HG02885 (cell line): ENCODE measurements at regions not wholly inside any gene's neighbourhood (a gene's known extent, or its start where the extent isn't known, plus 50 kb on each side); places are given as distances from the start of the nearest gene placed in this dataset.
"Not testable (repeated sequence)": the region's sequence is repeated elsewhere in the genome, so short reads cannot be mapped to it uniquely, and the experiment has no call there.

Source experiments
- ATAC-seq: cut with Tn5 transposase; IDR thresholded peaks from one replicate; pipeline ENCODE4 v1.9.1; 2021; ENCODE audit warnings: mild to moderate bottlenecking; ENCODE audit not compliant: unreplicated experiment, poor library complexity

DNA sequence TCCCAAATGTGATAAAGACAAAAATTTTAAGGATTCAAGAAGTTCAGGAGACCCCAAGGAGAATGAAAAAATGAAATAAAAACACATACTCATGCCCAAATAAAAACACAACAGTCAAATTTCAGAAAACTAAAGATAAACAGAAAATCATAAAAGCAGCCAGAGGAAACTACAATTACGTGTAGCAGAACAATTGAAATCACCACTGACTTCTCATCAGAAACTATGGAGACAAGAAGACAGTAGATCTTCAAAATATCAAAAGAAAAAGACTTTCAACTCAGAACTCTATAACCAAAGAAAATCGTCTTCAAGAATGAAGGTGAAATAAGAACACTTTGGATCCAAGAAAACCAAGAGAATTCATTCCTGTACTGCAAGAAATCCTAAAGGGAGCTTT lies 54.9 kb downstream of the DIO3 start:
- no peak for ATAC-seq

DNA sequence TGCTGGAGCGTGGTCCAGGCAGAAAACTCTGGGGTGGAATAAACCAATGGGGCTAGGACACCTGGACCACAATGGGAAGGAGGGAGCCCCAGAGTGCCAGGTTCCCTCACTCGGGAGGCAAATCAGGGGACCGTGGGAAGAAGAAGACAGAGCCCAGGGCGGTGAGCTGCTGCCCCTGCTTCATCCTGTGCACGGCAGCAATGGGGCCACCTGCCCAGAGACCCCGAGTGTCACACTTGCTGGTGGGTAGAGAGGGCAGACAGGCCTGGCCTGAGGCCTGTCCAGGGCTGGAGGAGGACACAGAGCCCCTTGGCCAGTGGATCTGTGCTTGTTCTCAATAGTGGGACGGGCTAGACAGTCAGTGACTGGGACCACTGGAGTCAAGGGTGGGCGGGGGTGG lies 58.2 kb downstream of the DIO3 start:
- ATAC-seq = no peak

DNA sequence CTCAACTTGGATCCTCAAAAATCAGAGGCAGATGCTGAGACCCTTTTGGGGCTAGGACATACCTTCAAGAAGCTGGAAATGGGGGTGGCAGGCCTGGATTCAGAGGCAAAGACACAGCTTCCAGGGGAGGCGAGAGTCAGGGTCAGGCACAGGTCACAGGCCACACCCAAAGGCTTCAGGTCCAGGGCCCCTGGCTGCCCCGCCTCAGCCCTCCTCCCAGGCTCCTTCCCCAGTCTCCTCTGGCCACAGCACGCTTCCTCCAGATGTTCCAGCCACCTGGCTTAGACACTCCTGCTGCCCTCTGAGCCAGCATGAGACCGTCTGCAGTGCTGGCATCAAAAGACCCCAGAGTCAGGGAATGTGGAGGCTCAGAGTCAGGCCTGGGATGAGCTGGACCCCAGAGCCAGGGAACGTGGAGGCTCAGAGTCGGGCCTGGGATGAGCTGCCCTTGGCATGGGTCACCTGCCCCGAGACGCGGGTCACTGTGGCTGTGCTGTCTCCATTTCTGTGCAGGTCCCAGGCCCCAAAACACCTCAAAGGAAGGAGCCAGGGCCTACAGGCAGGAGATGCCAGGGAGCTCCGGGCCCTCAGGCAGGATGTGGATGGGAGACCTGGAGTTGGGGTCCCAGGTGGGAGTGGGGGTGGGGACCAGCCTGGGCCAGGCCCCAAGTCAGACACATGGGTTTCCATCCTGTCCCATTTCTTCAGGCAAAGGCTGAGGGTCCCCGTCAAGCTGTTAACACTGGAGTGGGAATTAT lies 58.9 kb downstream of the DIO3 start:
- ATAC-seq = no peak

DNA sequence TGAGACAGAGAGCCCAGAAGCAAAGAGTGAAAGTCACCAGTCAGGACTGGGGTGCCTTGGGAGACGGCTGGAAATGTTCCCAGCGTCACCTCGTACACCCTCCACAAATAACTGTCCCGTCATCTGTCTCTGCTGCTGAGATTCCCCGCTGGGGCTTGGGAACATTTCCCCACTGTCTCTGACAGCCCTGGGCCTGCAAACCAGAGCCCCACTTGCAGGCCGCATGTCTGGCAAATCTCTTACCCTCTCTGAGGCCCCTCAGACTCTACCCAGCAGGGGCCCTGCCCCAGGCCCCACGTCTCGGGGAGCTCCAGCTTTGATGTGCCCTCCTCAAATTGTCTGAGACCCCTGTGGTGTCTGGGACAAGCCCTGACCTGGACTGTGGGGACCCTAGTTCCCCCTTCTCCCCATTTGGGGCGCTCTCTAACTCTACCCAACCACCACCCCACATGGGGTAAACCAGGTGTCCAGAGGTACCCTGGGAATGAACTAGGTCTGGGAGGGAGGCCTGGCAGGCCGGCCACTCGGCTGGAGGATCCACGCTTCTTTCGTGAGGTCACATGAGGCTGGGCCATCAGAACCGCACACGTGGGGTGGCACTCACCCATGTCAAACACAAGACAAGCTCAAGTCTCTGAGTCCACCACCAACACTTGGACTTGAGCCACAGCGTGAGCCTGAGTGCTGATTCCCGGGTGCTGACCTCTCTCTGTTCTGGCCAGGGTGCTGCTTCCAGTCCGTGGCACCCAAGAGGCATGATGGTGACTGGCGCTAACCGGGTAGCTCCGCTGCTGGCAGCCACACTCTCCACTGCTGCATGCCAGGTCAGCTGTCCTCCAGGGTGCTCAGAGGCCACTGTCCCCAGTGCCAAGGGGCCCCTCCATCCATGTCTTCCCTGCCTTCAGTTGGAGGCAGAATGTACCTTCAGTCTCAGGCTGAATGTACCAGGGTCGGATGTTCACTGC lies 59.8 kb downstream of the DIO3 start:
- no peak for ATAC-seq

DNA sequence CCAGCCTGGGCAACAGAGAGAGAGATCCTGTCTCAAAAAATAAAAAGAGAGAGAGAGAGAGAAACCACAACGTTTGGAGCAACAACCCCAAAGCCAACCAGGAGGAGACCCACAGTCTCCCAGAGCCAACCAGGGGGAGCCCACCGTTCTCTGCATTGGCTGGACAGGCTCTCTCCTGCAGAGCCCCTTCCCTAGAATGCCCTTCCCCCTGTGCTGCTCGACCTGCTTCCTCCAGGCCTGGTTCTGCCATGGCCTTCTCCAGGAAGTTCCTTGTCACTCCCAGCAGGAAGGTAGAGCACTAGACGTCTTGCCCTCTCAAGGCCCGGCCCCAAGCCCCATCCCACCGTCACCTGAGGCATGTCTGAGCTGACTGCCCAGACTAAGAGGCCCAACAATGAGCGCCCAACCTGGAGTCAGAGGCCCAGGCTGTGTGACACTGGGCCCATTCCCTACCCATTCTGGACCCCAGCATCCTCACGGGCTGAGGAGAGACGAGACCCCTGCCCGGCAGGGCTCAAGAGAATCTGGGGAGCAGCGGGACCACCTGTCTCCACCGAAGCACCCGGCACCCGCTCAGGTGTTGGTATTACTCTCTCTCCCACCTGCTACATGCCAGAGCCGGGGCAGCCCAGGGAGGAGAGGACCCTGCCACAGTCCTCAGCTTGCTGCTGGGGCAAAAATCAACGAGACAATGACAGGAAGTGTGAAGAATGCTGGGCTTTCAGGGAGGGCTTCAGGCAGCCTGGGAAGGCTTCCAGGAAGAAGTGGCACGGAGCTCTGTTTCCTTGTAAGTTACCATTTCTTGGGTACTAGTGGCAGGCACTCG lies 61.2 kb downstream of the DIO3 start:
- ATAC-seq = no peak

DNA sequence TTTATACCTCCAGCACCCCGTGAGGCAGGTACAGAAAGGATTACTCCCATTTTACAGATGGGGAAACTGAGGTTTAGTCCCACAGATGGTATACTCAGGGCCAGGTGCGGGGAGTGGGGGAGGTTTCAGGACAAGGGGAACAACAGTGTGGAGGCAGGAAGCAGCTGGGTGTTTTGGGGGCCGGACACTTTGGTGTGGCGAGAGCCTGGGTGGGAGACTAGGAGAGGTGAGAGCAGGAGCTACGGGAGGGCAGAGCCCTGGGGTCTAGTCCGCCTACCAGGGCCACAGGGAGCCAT lies 61.7 kb downstream of the DIO3 start:
- ATAC-seq = no peak

DNA sequence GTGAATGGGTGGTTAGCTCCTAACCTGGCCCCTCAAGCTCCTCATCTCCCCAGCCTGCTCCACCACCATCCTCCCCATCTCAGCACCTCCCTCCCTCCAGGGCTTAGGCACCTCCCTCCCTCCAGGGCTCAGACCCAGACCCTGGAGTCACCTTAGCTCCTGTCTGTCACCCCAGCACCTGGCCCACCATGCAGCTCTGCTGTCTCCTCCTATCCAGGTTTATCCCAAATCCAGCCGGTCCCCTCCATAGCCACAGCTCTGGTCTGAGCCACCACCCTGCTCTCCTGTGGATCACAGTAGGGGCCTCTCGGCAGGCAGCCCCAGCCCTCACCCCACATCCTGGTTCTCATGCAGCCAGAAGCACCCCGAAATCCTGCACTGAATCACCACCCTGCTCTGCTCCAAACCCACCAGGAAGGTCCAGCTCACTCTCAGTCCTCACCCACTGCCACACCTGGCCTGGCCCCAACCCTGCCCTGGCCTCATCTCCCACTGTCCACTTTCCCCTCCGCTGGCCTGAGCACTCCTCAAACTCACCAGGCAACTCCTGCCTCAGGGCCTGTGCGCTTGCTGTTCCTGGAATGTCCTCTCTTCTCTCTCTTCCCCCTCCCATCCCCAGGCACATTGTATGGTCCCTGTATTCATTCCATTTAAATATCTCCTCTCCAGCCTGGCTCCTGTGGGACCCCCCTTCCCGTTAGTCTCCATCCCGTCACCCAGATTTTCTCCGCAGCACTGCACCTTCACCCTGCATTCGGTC lies 62.6 kb downstream of the DIO3 start:
- ATAC-seq = no peak

DNA sequence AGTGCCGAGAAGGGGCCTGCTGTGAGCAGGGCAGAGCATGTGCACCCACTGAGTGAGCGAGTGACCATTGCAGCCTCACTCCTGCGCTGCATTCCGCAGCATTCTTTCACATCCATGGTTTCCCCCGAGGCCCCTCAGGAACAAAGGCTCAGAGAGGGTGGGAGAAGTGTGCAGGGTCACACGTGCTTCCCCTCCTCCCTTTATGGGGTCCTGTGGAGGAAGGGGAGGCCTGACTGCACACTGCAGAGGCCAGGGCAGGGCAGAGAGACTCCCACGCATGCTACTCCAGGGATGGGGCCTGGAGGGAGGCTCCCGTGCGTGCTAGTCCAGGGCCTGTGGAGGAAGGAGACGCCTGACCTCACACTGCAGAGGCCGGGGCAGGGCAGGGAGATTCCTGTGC lies 63.2 kb downstream of the DIO3 start:
- ATAC-seq = no peak

DNA sequence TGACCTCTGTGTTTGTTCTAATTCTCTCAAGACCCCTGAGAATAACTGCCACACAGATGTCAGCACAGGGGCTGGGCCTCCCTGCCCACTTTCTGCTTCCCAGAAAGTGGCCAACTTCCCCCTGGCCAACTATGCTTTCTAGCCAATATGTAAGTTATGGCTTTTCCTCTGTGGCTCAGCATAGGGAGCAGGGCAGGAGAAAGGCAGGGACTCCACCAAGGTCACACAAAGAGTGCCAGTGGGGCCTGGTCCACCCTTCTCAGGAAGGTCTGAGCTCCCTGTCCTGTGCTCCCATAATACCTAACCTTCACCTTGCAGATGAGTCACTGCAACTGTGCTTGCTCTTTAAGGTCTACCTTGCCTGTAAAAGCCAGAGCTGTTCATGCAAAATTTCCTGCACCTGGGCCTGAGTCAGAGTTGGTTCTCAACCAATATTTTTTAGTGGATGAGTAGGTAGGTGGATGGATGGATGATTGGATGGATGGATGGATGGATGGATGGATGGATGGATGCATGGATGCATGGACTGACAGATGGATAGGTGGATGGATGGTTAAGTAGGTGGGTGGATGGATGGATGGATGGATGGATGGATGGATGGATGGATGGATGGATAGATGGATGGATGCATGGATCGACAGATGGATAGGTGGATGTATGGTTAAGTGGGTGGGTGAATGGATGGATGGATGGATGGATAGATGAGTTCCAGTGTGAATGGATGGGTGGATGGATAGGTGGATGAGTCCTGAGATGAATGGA lies 64.2 kb downstream of the DIO3 start:
- ATAC-seq = no peak

DNA sequence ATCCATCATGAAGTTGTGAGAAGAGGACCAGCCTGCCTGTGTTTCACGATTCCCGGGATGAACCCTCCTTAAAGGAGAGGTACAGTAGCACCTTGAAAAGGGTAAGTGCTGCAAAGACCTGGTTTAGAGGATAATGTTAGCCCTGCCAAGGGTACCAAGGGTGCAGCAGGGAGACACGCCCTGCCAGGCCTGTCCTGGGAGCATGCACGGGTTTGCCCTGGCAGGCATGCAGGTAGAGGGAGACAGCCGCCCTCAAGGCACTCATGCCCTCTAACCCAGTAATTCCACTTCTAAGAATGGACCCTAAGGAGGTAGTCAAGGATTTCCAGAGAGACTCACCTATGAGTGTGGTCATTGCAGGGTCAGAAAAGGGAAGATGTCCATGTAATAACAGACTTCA lies 65.0 kb downstream of the DIO3 start:
- no peak for ATAC-seq

DNA sequence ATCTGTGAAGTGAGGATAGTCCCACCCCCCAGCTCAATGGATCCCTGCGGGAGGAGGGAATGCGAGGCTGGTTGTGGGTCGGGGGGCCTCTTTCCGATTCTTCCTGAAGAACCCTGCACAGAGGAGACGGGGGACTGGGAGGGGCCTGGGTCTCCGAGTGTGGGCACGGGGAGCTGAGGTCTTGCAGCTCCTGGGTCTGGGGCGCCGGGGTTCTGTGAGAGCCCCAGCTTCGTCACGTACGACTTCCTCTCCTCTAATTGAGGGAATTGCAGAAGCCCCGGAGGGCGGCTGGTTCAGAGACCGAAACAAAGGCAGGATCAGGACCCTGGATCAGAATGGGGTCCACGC lies 66.6 kb downstream of the DIO3 start:
- ATAC-seq = no peak

DNA sequence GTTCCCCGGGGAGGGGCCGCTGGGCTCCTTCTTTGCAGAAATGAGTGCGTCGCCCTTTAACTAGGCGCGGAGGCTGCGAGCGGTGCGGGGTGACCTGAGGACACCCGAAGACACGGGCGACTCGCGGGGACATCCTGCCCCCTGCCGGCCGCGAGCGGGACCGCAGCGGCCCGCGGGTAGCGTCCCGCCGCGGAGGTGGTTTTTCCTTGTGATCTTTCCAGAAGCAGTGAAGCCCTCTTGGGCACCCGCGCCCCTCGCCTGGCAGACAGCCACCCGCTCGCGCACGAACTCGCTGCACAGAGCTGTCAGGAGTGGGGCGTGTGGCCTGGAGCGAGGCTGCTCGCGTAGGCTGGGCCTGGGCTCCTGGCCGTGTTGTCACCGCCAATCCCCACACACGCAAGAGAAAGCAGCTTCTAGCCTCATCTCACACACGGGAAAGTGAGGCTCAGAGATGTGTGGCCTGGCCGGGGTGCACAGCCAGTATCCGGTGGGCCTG lies 67.2 kb downstream of the DIO3 start:
- peak; percentile 83 for ATAC-seq

DNA sequence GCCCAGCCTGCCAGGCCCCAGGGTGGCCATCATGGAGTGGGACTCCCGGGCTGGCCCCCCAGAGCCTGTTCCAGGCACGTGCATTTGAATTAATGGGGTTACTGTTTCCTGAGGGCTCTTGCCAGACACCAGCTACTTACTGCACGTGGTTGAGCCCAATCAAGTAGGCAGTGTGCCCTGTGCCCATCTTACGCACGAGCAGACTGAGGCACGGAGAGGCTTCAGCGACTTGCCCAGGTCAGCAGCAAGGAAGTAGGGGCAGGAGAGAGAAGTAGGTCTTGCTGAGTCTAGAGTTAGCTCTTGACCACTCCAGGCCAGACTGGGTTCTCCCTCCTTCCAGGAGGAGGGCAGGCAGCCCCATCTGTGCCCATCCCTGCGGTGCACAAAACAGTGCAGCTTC lies 67.7 kb downstream of the DIO3 start:
- ATAC-seq = no peak

DNA sequence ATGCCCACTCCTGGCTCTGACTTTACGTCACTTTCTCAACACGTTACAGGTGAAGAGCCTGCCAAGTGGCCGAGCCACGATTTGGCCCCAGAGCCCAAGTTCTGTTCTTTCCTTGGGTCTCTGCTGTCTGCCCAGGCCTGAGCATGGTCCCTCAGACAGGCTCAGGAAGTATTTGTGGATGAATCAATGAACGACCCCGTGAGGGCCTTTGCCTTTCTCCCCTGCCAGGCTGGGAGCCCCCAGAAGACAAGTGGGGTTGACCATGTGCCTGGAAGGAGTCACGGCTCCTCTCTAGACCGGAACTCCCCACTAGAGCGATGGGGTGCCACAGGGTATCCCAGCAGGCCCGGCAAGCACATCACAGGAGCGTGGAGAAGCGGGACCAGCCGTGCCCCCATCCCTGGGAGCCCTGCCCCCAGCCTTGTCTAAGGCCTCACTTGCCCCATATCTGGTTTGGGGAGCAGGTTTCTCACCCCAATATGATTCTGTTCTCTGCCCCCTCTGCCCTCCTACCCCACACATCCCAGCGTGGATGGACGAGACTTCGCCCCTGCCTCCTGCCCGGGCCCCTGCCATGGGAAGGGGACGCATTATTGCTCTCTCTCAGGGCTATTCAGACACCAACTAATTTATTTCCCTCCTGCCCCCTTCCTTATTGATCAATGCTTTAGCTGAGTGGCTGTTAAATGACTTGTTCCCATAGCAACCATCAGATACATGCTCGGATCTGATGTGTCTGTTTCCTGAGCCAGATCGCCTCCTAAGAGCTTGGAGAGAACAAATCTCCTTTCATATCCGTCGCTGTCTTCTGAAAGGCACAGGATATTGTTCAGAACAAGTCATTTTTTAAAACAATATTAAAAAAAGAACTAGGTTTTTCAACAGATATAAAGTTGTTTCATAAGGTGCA lies 69.0 kb downstream of the DIO3 start:
- no peak for ATAC-seq

DNA sequence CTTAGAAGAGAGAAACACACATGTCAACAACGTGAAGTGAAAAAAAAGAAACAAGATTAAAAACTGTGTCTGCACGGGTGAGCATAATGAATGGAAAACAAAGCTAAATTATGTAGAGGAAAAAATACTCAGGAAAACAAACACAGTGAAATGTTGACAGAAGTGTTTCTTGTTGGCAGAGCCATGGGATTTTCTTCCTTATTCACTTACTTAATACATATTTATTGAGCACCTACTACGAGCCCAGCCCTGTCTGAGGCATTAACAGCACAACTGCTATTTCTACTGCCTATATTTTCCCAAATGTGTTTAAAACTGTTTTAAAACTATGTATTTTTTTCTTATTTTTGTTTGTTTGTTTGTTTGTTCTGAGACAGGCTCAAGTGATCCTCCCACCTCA lies 69.9 kb downstream of the DIO3 start:
- no peak for ATAC-seq

DNA sequence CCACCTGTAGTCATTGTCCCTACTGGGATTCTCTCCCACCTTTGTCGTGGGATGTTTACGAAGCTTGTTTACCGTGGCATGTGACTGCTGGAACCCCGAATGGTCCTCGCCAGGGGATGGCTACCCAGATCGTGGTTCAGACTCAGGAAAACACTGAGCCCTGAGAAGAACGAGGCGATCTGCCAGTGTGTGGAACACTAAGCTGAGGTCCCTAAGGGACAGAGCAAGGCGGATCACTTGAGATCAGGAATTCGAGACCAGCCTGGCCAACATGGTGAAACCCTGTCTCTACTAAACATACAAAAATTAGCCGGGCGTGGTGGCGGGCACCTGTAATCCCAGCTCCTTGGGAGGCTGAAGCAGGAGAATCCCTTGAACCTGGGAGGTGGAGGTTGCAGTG lies 70.7 kb downstream of the DIO3 start:
- not testable (repeated sequence) for ATAC-seq

DNA sequence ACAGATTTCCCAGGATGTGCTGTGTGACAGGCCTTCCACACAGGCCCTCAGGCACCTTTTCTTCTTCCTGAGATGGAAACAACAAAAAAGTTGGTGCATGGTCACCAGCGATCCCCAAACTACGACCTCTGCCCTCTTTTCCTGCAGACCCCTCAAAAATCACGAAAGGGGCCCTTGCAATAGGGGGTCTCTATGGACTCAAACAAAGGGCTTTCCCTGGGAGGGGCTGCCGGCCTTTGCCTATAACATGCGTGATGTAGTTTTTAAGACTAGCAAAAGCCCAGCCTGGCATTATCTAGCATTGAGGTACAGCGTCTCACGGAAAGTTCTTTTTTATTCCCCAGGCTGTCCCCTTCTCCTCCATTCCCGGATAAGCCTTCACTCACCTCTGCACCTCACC lies 71.2 kb downstream of the DIO3 start:
- ATAC-seq = no peak

DNA sequence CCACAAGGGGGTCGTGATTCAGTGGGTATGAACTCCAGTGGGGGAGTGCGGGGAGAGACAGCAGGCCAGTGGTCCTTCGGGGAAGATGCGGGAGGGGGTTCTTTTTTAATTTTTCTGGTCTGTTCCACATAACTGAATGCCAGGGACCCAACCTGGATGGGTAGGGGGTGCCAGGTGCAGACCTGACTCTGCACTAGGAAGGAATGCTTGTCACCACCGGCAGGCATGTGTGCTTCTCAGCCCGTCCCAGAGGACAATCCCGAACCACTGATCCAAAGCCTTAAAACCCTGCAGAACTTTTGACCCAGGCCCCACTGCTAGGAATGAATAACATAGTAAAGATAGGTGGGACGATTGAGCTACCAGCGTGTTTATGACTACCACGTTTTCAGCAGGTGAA lies 72.0 kb downstream of the DIO3 start:
- no peak for ATAC-seq
